HG02840 (cell line): ENCODE measurements at regions not wholly inside any gene's neighbourhood (a gene's known extent, or its start where the extent isn't known, plus 50 kb on each side); places are given as distances from the start of the nearest gene placed in this dataset.

ENCODE experiments used
- ATAC-seq: cut with Tn5 transposase; IDR thresholded peaks from one replicate; pipeline ENCODE4 v1.9.1; 2021; ENCODE audit warnings: mild to moderate bottlenecking, moderate library complexity, moderate number of reproducible peaks; ENCODE audit not compliant: unreplicated experiment, low FRiP score

DNA sequence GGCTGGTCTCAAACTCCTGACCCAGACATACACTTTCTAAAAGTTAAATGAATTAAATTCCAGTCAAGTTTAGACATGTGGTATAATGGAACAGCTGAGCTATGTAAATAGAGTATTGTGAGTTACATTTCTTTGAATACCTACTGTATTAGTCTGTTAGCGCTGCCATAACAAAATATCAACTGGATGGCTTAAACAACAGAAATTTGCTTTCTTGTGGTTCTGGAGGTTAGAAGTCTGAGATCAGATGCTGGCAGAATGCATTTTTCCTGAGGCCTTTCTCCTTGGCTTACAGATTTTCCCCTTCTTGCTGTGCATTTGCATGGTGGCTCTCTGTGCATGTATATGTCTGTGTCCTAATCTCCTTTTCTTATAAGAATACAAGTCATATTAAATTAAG lies 101.5 kb upstream of the TGFBR2 start:
- ATAC-seq = no peak

DNA sequence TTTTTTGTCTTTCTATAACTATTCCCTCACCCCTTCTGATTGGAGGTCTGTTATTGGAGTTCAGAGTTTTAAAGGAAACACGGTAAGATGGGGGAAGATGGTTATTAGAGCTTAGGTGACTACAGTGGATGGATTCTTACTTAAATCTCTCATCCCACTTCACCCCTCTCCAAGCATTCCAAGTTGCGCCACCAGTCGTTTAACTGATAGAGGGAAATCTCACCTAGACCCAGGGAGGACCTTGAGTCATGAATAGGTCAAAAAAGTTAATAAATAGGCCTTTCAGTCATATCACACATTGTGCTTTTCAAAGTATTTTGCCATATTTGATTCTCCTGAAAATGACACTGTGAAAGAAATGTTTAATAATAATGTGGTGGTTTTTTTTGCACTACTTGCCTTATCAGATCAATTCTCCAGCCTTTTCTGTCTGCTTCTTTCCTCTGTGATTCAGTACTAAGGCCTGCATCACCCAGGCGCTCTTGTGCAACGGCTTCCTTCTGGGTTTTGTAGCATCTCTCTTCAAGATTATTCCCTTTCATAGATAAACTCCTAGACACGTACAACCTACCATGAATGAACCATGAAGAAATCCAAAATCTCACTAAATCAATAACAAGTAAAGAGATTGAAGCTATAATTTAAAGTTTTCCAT lies 100.4 kb upstream of the TGFBR2 start:
- no peak for ATAC-seq

DNA sequence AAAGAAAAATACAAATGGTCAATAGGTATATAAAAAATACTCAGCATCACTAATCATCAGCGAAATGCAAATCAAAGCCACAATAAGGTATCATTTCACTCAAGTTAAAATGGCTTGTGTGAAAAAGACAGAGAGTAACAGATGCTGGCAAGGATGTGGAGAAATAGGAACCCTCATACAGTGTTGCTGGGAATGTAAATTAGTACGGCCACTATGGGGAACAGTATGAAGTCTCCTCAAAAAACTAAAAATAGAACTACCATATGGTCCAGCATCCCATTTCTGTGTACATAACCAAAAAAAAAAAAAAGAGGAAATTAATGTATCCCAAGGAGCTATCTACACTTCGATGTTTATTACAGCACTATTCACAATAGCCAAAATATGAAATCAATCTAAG lies 98.1 kb upstream of the TGFBR2 start:
- ATAC-seq = no peak

DNA sequence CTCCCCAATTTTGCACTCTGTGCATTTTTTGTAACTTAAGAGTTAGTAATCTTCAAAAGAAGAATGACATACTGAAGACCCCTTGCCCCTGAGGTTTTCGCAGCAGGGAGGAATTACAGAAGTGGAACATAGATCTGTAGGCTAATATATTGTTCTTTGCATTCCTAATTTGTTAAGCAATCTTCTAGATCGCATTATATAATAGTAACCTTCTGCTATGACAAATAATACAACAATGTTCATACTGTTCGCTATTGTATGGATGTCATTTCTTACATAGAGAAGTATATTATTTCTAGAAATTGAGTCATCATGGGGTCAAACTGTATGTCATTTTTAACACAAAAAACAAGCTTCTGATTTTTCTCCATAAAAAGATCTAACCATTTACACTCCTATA lies 95.8 kb upstream of the TGFBR2 start:
- no peak for ATAC-seq

DNA sequence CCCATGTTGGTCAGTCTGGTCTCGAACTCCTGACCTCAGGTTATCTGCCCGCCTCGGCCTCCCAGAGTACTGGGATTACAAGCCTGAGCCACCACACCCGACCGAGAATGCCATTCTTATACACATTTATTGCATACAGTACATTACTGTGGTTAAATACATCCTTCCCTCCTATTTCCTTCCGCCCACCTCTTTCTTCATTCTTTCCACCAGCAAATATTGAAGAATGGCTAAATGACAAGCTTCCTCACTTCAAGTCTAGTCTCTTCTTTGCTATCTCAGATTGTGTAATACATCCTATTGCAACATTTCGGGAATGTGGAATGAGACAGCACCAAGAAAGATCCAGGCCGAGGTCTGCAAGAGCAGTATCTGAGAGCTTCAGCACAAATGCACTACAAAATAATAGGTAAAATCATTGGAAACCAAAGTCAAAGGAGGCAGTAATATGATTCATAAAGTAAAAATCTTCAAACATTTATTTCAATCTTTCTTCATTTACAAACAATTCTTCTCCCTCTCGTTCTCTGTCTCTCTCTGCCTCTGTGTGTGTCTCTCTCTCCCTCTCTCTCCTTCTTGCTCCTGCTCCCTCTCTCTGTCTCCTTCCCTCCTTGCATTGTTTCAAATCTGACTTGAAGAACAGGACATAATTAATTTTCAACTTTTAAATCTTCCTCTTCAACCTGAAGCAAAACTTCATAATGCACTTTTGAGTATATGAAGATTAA lies 94.7 kb upstream of the TGFBR2 start:
- ATAC-seq = no peak

DNA sequence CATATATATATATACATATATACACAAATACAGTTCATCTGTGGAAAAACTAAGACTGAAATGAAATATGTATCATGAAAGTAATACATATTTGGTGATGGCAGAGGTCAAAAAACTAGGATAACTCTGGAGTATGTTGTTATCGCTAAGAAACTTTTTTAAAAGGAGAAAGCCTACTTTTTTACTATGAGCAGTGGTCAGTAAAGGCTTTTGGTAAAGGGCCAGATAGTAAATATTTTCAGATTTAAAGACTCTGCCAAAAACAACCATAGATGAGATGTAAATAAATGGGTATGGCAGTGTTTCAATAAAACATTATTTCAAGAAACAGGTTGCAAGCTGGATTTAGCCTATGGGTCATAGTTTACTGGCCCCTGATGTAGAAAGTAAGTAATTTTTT lies 93.8 kb upstream of the TGFBR2 start:
- ATAC-seq = no peak

DNA sequence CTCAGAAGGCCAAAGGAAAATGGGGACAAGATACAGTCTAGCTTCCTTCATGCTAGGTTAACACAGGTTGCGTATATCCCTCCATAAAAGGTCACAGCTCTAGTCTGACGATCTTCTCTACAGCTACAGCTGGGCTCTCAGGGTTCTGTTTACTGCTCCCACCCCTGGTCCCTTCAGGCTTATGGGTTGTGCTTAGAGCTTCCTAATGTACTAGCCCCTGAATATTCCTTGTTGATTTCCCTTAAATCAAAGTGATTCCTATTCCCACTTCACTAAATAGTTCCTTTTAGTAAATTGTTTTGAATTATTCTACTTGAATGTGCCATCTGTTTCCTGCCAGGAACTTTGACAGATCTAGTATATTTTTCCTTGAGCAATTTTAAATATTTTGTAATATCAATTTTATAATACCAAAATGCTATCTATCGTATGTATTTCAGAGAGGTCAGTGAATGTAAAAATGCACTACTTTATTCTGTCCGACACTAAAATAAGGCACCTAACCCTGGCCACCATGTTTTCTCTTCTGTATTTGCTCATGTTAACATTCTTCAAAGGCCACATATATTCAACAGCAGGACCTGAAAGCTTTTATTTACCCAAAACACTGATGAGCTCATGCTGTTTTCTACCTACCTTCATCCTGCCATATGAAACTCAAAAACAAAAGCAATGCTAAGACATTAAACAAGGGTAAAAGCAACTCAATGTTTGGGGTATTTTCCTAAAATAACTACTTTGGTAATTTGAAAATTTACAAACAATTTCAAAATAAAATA lies 92.8 kb upstream of the TGFBR2 start:
- no peak for ATAC-seq

DNA sequence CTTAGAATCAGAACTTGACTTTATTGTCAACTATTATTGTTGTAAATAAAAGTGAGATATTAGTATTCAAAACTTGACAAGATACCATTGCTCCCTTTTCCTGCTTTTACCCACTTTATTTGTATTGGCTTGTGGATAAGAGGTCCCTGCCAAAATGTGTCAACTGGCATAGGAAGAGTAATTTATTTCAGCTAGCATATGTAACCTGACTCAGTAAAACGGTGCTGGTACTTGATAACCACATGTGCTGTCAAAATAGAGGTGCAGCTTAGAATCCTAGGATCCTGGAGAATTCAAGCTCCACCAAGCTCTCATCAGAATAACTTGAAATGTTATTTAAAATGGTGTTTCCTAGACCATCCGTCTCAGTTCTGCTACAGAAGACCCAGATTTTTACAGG lies 90.2 kb upstream of the TGFBR2 start:
- ATAC-seq = no peak

DNA sequence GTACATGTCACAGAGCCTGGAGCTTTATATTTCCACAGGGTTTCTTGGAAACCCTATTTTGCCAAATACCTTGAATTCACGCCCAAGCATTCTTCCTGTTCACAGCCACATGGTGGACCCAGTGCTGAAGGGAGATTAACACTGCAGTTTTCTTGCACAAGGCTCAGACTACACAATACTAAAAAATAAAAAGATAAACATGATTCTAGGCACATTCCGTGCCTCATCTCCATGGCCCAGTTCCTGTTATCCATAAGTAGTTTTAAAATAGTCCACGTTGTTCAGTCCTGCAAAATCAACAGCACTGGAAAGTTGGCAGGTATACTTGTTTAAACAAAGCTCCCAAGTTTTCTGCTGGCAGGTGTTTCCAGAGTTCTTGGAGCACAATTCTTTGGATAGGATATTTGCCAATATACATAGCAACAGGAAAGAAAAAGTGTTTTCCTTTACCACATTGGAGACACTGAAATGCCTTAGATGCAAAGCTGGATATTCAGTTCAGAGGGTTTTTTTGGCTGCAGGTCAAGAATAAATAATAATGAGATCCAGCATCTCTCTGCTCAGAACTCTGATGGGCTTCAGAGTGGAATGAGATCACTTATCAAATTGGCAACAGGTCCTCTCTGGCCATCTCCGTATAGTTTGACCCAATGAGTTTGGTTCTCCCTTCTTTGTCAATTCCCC lies 88.1 kb upstream of the TGFBR2 start:
- ATAC-seq = no peak

DNA sequence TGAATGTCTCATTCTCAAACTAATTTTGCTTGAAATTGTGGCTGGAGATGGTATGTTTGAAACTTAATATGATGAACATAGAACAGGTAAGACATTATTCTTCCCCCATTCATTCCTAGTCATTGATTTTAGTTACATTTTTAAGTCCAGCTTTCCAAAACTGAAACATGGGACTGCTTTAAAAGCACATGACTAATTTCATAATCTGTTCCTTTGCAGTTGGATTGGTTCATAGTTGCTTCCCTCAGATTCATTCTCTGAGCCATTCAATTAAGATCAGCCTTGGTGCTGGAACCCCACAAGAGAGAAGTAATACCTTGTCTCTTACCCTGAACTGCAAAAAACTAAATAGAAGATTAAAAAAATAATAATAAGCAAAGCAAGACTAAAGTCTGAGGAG lies 87.5 kb upstream of the TGFBR2 start:
- ATAC-seq = no peak

DNA sequence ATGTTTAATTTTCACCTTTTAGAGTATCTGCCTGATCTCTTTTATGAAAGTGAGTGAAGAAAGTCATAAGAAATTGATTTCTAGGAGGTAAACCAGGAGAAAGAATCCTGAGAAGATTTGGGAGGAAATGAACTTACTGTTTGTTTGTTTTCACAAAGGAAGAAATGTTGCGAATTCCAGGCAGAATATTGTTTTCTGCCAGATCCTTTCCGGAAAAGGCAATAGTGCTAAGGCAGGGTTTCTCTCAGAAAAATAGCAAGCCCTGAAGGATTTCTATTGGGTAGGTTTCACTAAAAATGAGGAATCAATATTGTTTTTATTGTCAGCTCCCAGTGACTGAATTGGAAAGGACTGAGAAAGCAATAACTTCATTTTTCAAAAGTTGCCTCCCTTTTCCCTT lies 85.7 kb upstream of the TGFBR2 start:
- ATAC-seq = no peak

DNA sequence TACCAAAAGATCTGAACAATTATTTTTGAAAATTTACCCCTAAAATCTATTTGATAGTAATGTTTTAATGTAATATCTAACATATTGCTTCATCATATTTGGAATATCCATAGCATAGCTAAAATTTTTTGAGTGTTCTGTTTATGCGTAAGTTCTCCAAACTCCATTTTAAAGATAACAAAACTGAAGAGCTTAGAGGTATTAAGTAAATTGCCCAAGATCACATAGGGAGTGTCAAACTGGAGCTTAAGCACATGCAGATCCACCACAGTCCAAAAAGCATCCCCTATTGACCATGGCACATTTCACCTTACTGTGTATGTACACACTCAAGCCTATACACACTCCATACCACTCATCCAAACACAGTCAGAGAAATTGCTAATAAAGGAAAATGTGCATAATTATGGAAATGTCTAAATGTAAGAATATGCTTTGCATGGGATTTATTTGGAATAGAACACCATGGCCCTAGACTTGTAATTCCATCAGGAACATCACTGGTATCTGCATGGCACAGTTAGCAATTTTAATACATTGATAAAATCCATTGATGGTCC lies 85.2 kb upstream of the TGFBR2 start:
- ATAC-seq = no peak

DNA sequence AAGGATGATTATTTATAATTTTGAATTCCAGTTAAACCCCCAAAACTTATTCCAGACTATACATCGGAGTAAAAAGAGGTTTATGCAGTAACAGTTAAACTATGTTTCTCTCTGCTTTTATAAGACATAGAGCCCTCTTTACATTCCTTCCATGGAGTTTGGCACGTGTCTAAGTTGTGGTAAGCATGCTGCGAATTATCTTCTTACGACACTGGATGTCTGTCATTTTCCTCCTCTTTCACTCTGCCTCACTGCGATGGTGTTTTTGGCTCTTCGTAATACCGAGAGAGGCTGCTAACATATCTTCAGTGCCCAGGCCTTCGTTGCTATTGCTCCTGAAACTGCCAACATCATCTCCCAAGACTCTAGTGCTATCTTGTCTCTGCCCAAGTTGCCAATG lies 83.9 kb upstream of the TGFBR2 start:
- no peak for ATAC-seq

DNA sequence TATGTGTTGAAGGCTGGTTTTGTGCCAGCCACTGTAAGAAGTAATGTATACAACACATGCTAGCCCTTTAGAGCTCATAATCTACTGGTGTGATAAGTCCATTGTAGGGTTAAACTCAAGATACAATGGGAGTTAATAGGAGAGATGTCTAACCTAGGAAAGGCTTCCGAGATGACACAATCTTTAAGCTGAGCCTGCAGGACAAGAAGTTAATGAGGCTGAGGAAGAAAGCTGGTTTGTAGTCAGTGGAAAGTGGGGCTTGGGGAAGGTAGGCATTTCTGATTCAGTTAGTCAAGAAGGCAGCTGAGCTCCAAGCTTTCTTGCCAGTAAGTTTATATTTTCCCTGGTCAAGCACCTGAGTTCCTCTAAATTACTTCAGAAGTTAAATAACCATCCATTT lies 83.0 kb upstream of the TGFBR2 start:
- ATAC-seq = no peak

DNA sequence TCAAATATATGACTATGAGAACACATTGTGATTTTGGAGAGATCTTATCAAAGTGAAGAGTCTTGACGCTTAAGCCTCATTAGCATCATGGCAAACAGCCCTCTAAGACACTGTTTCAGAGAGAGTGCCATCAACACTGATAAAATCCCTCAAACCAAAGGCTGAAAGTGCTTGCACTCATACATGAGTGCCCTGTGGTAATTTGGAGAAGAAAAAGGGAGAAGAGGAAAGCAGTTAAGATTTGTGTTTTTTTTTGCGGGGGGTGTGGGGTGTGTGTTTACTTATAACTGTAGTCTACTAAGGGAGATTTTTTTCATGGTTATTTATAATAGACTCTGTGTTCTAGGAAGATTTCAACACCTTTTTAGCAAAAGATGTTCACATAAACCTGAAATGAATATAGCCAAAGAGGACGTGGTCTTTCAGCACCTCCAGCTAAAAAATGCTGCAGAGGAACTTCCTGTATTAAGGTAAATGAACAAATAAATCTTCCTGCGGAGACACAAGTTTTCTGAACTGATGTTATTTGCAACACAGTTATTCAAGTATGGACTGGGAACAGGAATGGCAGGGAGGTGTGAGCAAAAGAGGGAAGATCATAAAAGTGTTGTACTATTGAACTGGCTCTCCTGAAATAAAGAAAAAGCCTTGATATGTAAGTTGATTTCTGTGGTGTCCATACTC lies 81.9 kb upstream of the TGFBR2 start:
- no peak for ATAC-seq

DNA sequence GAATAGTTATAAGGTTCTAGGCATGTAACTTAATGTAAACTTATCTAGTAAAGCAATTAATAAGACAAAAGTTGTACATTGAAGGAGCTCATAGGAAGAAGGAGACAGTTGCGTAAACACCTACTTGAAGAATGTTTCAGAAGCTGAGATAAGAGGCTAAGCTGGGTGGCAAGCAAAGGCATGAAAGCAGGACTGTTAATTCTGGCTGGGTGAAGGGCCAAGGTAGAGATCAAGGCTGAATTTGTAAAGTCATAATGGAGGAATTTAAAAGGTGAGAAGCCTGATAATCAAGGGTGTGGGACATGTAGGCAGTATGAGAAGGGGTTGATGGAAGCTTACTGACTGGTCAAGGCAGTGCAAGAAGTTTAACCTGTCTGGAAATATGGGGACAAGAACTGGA lies 80.4 kb upstream of the TGFBR2 start:
- ATAC-seq = no peak

DNA sequence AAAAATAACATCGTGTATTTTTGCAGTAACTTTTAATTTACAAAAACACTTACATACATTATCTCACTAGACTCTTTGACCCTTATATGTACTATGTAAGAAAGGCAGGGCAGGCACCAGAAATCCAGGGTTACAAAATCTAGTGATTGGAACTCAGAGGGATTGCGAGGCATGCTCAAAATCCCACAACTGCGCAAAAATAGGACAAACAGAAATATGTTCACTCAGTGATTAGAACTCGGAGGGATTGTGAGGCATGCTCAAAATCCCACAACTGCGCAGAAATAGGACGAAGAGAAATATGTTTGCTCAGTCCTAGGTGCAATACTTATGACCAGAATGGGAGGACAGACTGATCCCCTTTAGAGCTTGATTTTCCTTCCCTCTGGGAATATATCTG lies 79.2 kb upstream of the TGFBR2 start:
- ATAC-seq = no peak

DNA sequence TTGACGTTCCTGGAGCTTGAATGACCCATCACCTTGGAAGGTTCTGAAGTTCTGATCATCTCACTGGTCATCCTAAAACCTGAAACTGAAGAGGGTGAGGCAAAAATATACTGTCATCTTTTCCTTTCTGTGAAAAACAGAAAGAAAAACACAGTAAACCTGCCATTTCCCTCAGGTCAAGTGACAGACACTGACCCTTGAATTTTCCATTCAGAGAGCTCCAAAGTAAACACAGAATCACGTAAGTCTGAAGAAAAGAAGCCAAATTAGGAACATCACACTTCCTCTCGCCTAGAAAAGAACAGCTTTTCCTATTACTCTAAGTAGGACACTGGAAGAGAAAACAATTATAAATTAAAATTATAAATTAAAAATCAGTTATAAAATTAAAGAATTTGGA lies 78.7 kb upstream of the TGFBR2 start:
- ATAC-seq = no peak

DNA sequence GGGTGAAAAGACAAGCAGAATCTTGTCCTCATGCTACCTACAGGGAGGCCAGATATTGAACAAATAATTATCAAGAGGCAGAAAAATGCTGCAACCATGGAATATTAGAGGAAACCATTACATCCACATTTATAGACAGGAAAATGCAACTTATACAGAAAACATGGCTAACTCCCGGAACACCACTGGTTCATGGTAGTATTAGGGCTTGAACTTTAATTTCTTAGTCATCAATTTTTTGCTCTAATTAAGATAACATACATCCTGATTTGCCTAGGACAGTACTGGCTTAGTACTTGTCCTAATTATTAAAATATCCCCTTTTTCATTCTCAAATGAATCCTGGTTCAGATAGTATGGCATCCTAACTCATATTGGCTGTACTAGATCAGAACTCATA lies 76.3 kb upstream of the TGFBR2 start:
- ATAC-seq = no peak

DNA sequence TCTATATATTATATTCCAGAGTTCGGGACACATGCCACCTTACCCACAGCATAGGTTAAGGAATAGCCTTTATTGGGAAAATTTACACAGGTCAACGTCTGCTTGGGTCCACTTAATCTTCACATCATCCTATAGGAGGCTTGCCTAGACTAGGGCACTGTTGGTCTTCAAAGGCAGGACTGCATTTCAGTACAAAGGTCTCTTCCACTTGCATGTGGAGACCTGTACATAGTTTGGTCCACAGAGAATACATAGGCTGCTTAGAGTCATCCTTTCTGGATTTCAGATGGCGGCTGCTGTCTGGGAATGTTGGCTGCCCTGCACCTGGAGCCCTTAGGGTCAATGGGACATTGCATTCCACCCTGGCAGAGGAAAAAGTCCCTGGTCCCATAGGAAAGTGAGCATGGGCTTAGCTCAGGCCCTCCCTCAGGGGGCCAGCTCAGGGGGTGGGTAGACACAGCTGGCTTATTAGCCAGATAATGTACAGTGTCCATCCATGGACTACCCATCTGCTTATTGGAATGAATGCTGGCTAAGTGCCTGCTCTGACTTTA lies 75.3 kb upstream of the TGFBR2 start:
- ATAC-seq = no peak
